ENCODE measurements at regions not wholly inside any gene's neighbourhood (a gene's known extent, or its start where the extent isn't known, plus 50 kb on each side); places are given as distances from the start of the nearest gene placed in this dataset.

DNA sequence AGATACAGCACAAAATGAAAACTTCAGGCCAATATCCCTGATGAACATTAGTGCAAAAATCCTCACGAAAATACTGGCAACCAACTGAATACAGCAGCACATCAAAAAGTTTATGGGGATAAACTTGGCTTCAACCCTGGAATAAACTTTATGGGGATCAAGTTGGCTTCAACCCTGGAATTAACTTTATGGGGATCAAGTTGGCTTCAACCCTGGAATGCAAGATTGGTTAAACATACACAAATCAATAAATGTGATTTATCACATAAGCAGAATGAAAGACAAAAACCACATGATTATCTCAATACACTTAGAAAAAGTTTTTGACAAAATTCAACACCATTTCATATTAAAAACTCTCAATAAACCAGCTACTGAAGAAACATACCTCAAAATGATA, 213.7 kb upstream of the DMRTA1 start:
- Mint-ChIP-seq H3K27ac (no peak overlapping the region), H3K27me3 (peaks cover 45% of the 10 kb centered on the region), H3K4me3 (no peak overlapping the region), H3K36me3 (ENCODE audit: low read depth) (no peaks in the 10 kb centered on the region), H3K9me3 (peaks cover 21% of the 10 kb centered on the region), H3K4me1 (peaks cover 7% of the 10 kb centered on the region)
- no peak for DNase-seq
- intact Hi-C loops (cut with micrococcal nuclease) = no loop called here

DNA sequence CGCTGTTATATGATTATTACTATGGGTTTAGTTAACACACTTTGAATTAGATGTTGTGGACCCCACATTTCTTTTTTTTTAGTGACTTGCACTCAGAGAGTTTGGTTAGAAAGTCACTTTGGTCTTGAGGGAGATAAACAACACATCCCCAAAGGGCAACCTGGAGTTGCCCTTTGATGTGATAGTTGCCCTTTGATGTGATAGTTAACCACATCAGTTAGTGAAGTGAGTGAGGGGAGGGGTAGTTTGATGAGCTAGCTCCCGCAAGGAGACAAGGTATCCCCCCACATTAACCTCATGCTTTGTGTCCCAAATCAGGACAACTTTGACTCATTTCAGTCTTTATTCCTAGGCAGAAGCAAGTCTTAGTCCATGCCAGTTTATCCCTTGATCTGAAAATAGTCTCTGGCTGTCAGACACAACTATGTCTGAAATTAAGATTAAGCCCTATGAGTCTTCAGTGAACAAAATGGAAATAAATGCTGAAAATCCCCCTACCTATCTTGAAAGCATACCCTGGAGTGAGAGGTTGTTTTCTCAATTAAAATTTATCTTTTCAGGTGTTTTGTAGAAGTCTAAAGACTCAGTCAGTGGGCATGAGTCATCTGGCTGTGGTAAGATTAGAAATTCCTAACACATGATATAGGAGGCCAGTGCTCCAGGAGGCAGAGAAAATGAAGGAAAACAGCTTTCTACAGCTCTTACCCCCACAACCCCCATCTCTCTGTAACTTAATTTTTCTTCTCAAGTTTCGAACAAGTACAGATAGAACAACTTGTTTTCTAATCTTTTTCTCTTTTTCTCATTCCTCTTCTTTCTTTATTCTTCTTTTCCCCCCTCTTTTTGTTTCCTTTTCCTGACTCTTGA, 208.9 kb upstream of the DMRTA1 start:
- H3K9me3 Mint-ChIP-seq = peaks cover 7% of the 10 kb centered on the region
- no peak overlapping the region for H3K4me3 Mint-ChIP-seq
- no peaks in the 10 kb centered on the region for H3K36me3 Mint-ChIP-seq (ENCODE audit: low read depth)
- intact Hi-C loops (cut with micrococcal nuclease) = loop anchor here (1.0 kb wide), 2 partner anchors 27 to 228 kb away; partner anchors contain the start of gene CDKN2B
- H3K4me1 Mint-ChIP-seq = peaks cover 36% of the 10 kb centered on the region
- H3K27me3 Mint-ChIP-seq = peaks cover 55% of the 10 kb centered on the region
- no peak for DNase-seq
- no peak overlapping the region for H3K27ac Mint-ChIP-seq

DNA sequence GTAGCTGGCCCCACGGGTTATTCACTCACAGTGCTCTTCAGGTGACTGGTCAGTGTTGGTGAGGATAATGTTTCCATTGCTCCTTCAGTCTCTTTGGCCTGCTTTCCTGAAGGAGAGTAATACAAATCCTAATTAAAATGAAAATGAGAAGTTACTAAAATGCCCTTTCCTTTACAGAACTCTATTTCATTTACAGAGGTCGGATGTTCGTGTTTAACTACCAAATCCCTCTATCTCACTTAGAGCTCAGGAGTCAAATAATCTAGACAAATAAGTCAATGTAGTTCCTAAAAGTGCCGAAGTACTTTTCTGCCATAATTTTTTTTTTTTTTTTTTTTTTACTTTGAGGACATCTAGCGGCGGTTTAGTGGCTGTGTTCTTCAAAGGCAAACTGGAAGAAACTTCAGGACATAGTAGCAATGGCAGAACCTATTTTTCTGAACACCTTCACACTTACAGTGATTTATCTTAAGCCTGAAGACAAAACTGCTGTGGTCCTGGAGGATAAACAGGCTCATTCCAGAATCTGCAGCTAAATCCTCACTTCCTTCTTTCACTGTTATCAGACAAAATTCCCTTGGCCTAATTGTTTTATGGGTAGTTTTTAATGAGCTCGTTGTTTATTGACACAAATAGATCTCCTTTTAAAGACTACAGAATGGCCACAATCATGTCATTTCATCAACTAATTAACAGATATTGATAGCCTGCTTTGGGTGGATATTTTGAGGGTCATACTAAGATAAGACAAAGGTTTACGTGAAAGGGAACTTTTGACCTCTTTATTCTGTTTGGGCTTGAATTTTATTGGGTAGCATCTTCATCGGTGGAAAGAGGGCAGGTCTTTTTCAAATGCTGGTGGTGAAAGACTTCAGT, 207.6 kb upstream of the DMRTA1 start:
- Mint-ChIP-seq H3K27me3 (peaks cover 57% of the 10 kb centered on the region), H3K4me1 (peaks cover 36% of the 10 kb centered on the region), H3K27ac (no peak overlapping the region), H3K36me3 (ENCODE audit: low read depth) (no peaks in the 10 kb centered on the region), H3K4me3 (no peak overlapping the region), H3K9me3 (peaks cover 5% of the 10 kb centered on the region)
- DNase-seq = no peak
- intact Hi-C loops (cut with micrococcal nuclease) = loop anchor here (1.0 kb wide), 1 partner anchor 230 kb away; the partner anchor contains the start of gene CDKN2B

DNA sequence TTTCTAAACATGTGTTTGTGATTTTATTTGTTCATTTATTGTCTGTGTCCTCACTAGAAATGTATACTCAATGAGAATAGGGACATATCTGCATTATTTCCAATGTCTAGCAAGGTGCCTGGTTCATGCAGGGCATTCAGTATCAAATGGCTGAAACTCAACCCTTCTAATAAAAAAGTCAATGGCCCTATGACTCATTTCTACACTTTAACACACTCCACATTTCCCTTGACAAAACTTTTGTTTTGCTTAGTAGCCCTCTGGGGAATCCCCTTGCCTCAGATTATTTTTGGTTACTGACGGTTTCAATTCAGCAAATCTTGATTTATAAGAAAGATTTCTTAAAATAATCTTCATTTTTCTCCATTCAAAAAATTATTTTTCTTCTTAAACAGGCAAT, 206.0 kb upstream of the DMRTA1 start:
- no peaks in the 10 kb centered on the region for H3K36me3 Mint-ChIP-seq (ENCODE audit: low read depth)
- H3K9me3 Mint-ChIP-seq = no peaks in the 10 kb centered on the region
- peaks cover 36% of the 10 kb centered on the region for H3K4me1 Mint-ChIP-seq
- H3K27ac Mint-ChIP-seq = no peak overlapping the region
- peak; percentile 68 for DNase-seq
- intact Hi-C loops (cut with micrococcal nuclease) = loop anchor here (1.0 to 5.0 kb wide), 6 partner anchors 92 to 427 kb away; no protein-coding TSS in a partner anchor
- H3K4me3 Mint-ChIP-seq = peak overlapping the region; percentile 27
- H3K27me3 Mint-ChIP-seq = peaks cover 49% of the 10 kb centered on the region

DNA sequence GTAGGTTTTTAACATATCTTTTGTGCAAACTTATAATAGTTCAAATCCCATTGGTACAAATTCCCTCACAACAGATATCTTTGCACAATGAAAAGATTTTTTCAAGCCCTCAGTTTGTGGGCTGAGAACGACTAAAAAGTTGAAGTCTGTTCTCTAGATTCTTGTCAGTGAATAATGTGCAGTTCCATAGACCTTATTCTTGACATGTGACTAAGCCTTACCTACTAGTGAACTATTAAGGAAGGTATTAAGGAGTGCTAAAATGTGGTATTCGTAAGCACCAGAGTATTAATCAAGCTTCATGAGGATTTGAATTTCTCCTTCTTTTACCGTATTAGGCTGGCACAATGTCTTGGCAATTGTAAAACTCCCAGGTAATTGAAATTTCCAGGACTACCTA, 205.6 kb upstream of the DMRTA1 start:
- Mint-ChIP-seq H3K4me3 (no peak overlapping the region), H3K4me1 (peaks cover 36% of the 10 kb centered on the region)

DNA sequence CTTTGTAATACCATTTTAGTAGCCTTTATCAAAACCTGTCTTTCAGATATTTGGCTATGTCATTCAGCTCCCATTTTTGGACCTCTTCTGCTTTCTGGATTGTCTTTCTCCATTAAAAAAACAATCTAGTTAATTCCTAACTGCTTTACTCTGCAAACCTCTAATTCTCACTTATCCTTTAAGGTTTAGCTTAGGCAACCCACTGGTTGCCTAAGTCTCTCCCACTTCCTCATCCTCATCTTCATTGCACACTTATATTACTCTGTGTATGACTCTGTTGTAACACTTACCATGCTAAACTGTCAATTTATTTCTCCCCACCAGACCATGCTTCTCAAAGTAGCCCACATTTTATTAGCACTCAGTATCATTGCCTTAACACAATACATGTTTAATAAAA, 205.0 kb upstream of the DMRTA1 start:
- DNase-seq = no peak
- Mint-ChIP-seq H3K36me3 (ENCODE audit: low read depth) (no peaks in the 10 kb centered on the region), H3K27me3 (peaks cover 47% of the 10 kb centered on the region), H3K27ac (no peak overlapping the region), H3K4me1 (peaks cover 36% of the 10 kb centered on the region), H3K9me3 (no peaks in the 10 kb centered on the region), H3K4me3 (no peak overlapping the region)
- intact Hi-C loops (cut with micrococcal nuclease) = loop anchor here (2.0 to 5.0 kb wide), 4 partner anchors 144 to 409 kb away; no protein-coding TSS in a partner anchor

More for the DNA sequence above, 205.6 kb upstream of the DMRTA1 start:
- no peak overlapping the region for H3K27ac Mint-ChIP-seq
- no peaks in the 10 kb centered on the region for H3K9me3 Mint-ChIP-seq
- H3K36me3 Mint-ChIP-seq (ENCODE audit: low read depth) = no peaks in the 10 kb centered on the region
- no peak for DNase-seq
- intact Hi-C loops (cut with micrococcal nuclease) = loop anchor here (2.0 to 5.0 kb wide), 4 partner anchors 144 to 409 kb away; no protein-coding TSS in a partner anchor
- H3K27me3 Mint-ChIP-seq = peaks cover 47% of the 10 kb centered on the region

DNA sequence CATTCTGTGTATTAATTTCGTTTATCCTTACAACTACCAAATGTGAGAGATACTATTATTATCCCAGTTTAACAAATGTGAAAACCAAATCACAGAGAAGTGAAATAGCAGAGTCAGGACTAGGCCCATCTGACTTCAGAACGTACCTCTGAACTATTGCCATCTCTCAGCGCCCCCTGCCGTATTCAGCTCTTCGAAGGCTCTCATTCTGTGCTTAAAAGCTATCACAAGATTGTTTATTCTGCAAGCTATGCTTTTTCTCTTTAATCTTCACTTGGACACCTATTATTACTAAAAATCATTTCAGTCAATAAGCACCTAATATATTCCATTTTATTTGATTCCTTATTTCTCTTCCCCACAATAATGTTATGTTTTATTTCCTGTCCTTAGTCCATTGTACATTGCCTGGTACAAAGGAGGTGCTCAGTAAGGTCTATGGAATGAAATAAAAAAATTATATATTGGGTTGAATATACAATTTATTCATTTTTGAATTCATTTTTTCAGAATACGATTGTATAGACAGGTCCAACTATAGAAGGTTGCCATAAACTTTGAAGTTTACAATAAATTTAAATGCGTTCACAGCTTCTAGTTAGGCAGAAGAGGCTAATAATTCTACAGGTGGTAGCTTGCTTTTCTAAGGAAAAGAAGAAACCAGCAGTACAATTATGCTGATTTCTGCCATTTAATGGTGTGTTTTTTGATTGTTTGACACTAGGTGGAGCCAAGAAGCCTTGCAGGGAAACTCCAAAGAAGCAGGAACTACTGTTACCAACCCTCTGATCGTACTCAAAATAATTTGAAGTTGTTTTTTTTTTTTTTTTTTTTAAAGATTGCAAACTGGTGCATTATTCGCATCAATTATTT, 202.2 kb upstream of the DMRTA1 start:
- Mint-ChIP-seq H3K9me3 (no peaks in the 10 kb centered on the region), H3K4me1 (peaks cover 19% of the 10 kb centered on the region), H3K27ac (no peak overlapping the region), H3K36me3 (ENCODE audit: low read depth) (no peaks in the 10 kb centered on the region), H3K4me3 (no peak overlapping the region), H3K27me3 (peaks cover 55% of the 10 kb centered on the region)
- intact Hi-C loops (cut with micrococcal nuclease) = loop anchor here (1.0 to 5.0 kb wide), 4 partner anchors 147 to 412 kb away; no protein-coding TSS in a partner anchor
- DNase-seq = peak; percentile 74

DNA sequence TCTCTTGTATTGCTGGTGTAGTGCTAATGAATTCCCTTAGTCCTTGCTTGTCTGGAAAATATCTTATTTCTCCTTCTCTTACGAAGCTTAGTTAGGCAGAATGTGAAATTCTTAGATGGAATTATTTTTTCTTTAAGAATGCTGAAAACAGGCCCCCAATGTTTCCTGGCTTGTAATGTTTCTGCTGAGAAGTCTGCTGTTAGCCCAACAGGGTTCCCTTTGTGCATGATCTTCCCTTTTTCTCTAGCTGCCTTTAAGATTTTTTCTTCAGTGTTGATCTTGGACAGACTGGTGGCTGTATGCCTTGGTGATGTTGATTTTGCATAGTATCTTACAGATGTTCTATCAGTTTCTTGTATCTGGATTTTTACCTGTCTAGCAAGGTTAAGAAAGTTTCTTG, 191.3 kb upstream of the DMRTA1 start:
- intact Hi-C loops (cut with micrococcal nuclease) = no loop called here
- H3K9me3 Mint-ChIP-seq = peaks cover 4% of the 10 kb centered on the region

DNA sequence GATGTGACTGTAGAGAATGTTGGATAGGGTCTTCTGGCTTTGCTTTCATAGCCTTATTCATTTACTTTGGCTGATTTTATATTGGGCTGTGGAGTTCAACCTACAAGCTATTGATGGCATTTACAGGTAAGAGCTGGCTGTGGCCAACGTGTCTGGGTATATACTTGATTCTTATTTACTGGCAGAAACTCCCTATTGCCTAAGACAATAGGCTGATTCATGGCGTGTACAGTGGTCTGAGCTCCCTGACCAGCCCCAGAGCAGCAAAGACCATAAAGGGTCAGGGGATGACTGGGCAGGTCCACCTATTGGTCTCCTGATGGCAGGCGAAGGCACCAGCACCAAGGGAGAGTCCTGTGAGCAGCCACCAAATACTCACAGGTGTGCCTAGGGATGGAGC, 190.2 kb upstream of the DMRTA1 start:
- intact Hi-C loops (cut with micrococcal nuclease) = no loop called here
- H3K27ac Mint-ChIP-seq = no peak overlapping the region

More for the DNA sequence above, 191.3 kb upstream of the DMRTA1 start:
- H3K36me3 Mint-ChIP-seq (ENCODE audit: low read depth) = no peaks in the 10 kb centered on the region
- H3K4me3 Mint-ChIP-seq = no peak overlapping the region
- DNase-seq = no peak
- peaks cover 19% of the 10 kb centered on the region for H3K27me3 Mint-ChIP-seq
- H3K27ac Mint-ChIP-seq = no peak overlapping the region
- no peaks in the 10 kb centered on the region for H3K4me1 Mint-ChIP-seq

DNA sequence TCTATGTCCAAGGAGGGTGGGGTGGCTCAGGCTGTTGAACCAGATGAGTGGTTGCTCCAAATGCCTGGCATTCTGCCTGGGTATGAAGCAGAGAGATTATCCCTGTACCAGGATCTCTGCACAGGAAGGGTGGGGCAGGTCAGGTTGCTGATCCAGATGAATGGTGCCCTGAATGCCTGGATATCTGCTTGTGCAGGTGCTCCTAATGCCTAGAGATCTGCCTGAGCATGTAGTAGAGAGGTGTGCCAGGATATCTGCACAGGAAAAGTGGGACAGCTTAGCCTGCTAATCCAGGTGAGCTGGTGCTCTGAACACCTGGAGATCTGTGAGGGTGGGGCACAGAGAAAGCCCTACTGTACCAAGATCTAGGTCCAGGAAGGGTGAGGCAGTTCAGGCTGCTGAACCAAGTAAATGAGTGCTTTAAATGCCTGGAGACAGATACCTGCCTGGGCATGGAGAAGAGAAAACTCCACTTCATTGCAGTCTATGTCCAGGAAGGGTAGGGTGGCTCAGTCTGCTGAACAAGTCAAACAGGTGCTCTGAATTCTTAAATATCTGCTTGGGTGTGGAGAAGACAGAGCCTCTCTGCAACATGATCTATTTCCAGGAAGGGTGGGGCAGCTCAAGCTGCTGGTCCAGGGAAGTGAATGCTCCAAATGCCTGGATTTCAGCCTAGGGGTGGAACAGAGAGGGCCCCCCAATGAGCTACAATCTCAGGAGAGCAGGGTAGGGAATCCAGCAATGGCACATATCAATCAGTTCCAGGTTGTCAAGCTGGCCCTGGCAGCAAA, 189.4 kb upstream of the DMRTA1 start:
- Mint-ChIP-seq H3K27ac (no peak overlapping the region), H3K4me3 (no peak overlapping the region), H3K4me1 (no peaks in the 10 kb centered on the region), H3K27me3 (peaks cover 15% of the 10 kb centered on the region), H3K9me3 (no peaks in the 10 kb centered on the region), H3K36me3 (ENCODE audit: low read depth) (no peaks in the 10 kb centered on the region)
- intact Hi-C loops (cut with micrococcal nuclease) = no loop called here
- no peak for DNase-seq

More for the DNA sequence above, 190.2 kb upstream of the DMRTA1 start:
- no peaks in the 10 kb centered on the region for H3K36me3 Mint-ChIP-seq (ENCODE audit: low read depth)
- H3K4me3 Mint-ChIP-seq = no peak overlapping the region
- no peak for DNase-seq
- H3K9me3 Mint-ChIP-seq = peaks cover 4% of the 10 kb centered on the region
- no peaks in the 10 kb centered on the region for H3K4me1 Mint-ChIP-seq
- H3K27me3 Mint-ChIP-seq = peaks cover 19% of the 10 kb centered on the region

DNA sequence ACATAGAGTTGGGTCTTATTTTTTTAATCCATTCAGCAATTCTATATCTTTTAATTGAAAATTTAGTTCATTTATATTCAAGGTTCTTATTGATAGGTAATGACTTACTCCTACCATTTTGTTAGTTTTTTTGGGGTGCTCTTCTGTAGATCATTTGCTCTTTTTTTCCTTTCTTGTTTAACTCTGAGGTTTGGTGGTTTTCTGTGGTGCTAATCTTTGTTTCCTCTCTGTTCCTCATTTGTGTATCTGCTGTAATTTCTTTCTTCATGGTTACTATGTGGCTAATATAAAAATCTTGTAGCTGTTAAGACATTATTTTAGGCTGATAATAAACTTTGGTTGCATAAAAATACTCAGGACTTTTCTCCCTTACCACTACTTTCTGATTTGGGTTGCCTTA, 181.6 kb upstream of the DMRTA1 start:
- H3K4me1 Mint-ChIP-seq = no peaks in the 10 kb centered on the region
- H3K9me3 Mint-ChIP-seq = peaks cover 10% of the 10 kb centered on the region
- DNase-seq = no peak
- H3K4me3 Mint-ChIP-seq = no peak overlapping the region
- H3K27me3 Mint-ChIP-seq = no peaks in the 10 kb centered on the region
- no peak overlapping the region for H3K27ac Mint-ChIP-seq
- no peaks in the 10 kb centered on the region for H3K36me3 Mint-ChIP-seq (ENCODE audit: low read depth)
- intact Hi-C loops (cut with micrococcal nuclease) = no loop called here

DNA sequence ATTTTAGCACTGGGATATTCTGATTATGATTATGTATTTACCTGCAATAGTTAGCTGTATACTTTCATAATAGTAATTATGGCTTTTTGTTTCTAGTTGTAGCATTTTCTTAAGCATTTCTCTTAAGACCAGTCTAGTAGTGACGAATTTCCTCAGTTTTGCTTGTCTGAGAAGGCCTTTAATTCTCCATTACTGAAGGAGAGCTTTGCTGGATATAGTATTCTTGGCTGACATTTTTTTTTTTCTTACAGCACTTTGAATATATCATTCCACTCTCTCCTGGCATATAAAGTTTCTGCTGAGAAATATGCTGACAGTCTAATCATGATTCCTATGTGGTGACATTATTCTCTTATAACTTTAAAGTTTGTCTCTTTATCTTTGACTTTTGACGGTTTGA, 181.1 kb upstream of the DMRTA1 start:
- Mint-ChIP-seq H3K4me3 (no peak overlapping the region), H3K27me3 (no peaks in the 10 kb centered on the region), H3K9me3 (peaks cover 10% of the 10 kb centered on the region), H3K27ac (no peak overlapping the region), H3K36me3 (ENCODE audit: low read depth) (no peaks in the 10 kb centered on the region), H3K4me1 (no peaks in the 10 kb centered on the region)
- DNase-seq = no peak
- intact Hi-C loops (cut with micrococcal nuclease) = no loop called here
